NCI-H1417 (cell line): ENCODE measurements at regions not wholly inside any gene's neighbourhood (a gene's known extent, or its start where the extent isn't known, plus 50 kb on each side); places are given as distances from the start of the nearest gene placed in this dataset.
A peak's percentile ranks its signal among the peaks of the same experiment; 100 is the strongest.
"Not testable (repeated sequence)": the region's sequence is repeated elsewhere in the genome, so short reads cannot be mapped to it uniquely, and the experiment has no call there.

Experiments
- DNase-seq, 3 experiments: peaks; one replicate each; lab custom pipeline; 2025; lab: John Stamatoyannopoulos, UW

DNA sequence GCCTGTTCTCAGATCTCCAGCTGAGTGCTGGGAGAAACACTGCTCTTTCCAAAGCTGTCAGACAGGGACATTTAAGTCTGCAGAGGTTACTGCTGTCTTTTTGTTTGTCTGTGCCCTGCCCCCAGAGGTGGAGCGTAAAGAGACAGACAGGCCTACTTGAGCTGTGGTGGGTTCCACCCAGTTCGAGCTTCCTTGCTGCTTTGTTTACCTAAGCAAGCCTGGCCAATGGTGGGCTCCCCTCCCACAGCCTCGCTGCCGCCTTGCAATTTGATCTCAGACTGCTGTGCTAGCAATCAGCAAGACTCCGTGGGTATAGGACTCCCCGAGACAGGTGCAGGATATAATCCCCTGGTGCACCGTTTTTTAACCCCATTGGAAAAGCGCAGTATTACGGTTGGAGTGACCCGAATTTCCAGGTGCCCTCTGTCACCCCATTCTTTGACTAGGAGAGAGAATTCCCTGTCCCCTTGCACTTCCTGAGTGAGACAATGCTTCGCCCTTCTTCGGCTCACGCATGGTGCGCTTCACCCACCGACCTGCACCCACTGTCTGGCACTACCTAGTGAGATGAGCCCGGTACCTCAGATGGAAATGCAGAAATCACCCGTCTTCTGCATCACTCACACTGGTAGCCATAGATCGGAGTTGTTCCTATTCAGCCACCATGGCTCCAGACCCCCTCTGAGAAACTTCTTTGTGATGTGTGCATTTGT lies 650.3 kb upstream of the ALG10B start:
- DNase-seq: peak in 2 of 3 experiments; percentile 15 to 49

DNA sequence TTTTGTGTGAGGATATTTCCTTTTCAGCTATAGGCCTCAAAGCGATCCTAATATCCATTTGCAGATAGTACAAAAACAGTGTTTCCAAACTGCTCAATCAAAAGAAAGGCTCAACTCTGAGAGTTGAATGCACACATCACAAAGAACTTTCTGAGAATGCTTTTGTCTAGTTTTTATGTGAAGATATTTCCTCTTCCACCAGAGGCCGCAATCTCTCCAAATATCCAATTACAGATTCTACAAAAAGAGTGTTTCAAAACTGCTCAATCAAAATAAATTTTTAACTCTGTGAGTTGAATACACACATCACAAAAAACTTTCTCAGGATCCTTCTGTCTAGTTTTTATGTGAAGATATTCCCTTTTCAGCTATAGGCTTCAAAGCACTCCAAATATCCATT lies 648.0 kb upstream of the ALG10B start:
- not testable (repeated sequence) for DNase-seq

DNA sequence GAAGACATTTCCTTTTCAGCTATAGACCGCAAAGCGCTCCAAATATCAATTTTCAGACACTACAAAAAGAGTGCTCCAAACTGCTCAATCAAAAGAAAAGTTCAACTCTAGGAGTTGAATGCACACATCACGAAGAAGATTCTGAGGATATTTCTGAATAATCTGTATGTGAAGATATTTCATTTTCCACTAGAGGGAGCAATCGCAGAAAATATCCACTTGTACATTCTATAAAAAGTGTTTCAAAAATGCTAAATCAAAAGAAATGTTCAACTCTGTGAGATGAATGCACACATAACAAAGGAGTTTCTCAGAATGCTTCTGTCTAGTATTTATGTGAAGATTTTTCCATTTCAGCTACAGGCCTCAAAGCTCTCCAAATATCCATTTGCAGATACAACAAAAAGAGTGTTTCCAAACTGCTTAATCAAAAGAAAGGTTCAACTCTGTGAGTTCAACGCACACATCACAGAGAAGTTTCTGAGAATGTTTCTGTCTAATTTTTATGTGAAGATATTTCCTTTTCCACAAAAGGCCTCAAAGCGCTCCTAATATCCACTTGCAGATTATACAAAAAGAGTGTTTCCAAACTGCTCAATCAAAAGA lies 643.8 kb upstream of the ALG10B start:
- peak in 1 of 3 experiments; percentile 19 for DNase-seq

DNA sequence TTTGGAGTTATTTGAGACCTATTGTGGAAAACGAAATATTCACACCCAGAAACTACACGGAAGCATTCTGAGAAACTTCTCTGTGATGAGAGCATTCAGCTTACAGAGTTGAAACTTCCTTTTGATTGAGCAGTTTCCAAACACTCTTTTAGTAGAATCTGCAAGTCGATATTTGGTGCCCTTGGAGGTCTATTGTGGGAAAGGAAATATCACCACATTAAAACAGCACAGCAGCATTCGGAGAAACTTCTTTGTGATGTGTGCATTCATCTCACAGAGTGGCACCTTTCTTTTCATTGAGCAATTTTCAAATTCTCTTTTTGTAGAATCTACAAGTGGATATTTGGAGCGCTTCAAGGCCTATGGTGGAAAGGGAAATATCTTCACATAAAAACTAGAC lies 595.7 kb upstream of the ALG10B start:
- DNase-seq: no peak

DNA sequence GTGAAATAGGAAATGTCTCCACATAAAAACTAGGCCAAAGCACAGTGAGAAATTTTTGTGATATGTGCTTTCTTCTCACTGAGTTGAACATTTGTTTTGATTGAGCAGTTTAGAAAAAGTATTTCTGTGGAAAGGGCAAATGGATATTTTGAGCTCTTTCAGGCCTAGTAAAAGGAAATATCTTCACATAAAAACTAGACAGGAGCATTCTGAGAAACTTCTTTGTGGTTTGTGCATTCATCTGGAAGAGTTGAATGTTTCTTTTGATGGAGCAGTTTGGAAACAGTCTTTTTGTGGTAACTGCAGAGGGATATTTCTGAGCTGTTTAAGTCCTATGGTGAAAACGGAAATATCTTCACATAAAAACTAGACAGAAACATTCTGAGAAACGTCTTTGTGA lies 582.7 kb upstream of the ALG10B start:
- DNase-seq: no peak
